ENCODE measurements at regions not wholly inside any gene's neighbourhood (a gene's known extent, or its start where the extent isn't known, plus 50 kb on each side); places are given as distances from the start of the nearest gene placed in this dataset.
"Not testable (repeated sequence)": the region's sequence is repeated elsewhere in the genome, so short reads cannot be mapped to it uniquely, and the experiment has no call there.

- DNase-seq = no peak
- POLR2A ChIA-PET = no interaction called here
- Mint-ChIP-seq H3K4me3 (no peak overlapping the region), H3K36me3 (no peaks in the 10 kb centered on the region), H3K4me1 (no peaks in the 10 kb centered on the region), H3K9me3 (no peaks in the 10 kb centered on the region), H3K27ac (no peak overlapping the region), H3K27me3 (peaks cover 2% of the 10 kb centered on the region)
- ATAC-seq (ENCODE audit: low read depth) = no peak
Observed at GRCh38 chr3:98711426-98711825, 51.7 kb upstream of the ST3GAL6 start.

- Mint-ChIP-seq H3K27ac (no peak overlapping the region), H3K27me3 (peaks cover 2% of the 10 kb centered on the region), H3K4me1 (no peaks in the 10 kb centered on the region), H3K4me3 (no peak overlapping the region), H3K36me3 (no peaks in the 10 kb centered on the region), H3K9me3 (no peaks in the 10 kb centered on the region)
- DNase-seq = no peak
- POLR2A ChIA-PET = no interaction called here
- ATAC-seq (ENCODE audit: low read depth) = no peak
Observed at GRCh38 chr3:98712726-98713125, 50.4 kb upstream of the ST3GAL6 start.

GRCh38 chr3:98713332-98713731 lies 49.8 kb upstream of the ST3GAL6 start:
- H3K36me3 Mint-ChIP-seq; H3K27me3 Mint-ChIP-seq; H3K4me3 Mint-ChIP-seq; DNase-seq; H3K4me1 Mint-ChIP-seq; H3K27ac Mint-ChIP-seq; ATAC-seq (ENCODE audit: low read depth); H3K9me3 Mint-ChIP-seq; POLR2A ChIA-PET: not testable (repeated sequence)
